Kidney epithelial cell (primary cell): ENCODE measurements at regions not wholly inside any gene's neighbourhood (a gene's known extent, or its start where the extent isn't known, plus 50 kb on each side); places are given as distances from the start of the nearest gene placed in this dataset.

Experiments used
- DNase-seq: peaks from one replicate; pipeline ENCODE4 v3.0.0-alpha.2; 2010; ENCODE audit warnings: low read depth
- H3K27me3 ChIP-seq: 2 replicates; pipeline ENCODE4 v1.6.0; 2011; ENCODE audit warnings: low read length; ENCODE audit not compliant: control insufficient read depth, insufficient read depth
- H3K36me3 ChIP-seq: 2 replicates; pipeline ENCODE4 v1.5.1; 2011; ENCODE audit warnings: low read length; ENCODE audit not compliant: control insufficient read depth, insufficient read depth
- H3K4me3 ChIP-seq: 2 replicates; pipeline ENCODE4 v1.5.1; 2011; ENCODE audit warnings: low read depth, mild to moderate bottlenecking, control low read depth, low read length
- TF ChIP-seq, protein P1 (sequence below): IDR thresholded peaks from 2 replicates; pipeline ENCODE4 v1.5.1; 2011; ENCODE audit warnings: mild to moderate bottlenecking, moderate library complexity, low read length, control low read depth, inconsistent platforms; ENCODE audit not compliant: insufficient read depth, poor library complexity, severe bottlenecking

DNA sequence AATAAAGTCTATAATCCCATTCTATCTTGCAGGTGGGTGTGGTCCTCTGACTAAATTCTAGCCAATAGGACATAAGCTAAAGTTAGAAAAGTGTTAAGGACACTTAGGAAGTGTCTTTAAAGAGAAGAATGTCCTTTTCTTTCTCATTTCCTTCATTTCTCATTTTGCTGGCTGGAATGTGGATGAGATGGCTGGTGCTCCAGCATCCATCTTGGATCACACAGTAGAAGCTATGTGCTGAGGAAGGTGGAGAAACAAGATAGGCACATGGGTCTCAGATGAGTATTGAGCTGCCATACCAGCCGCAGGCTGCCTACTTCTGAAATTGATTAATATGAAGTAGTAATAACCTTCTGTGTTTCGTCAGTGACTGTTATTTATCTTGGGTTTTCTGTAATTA lies 289.0 kb downstream of the LRFN2 start:
- Histone ChIP-seq H3K36me3 (no peaks in the 10 kb centered on the region), H3K4me3 (no peak overlapping the region), H3K27me3 (no peaks in the 10 kb centered on the region)
- DNase-seq = no peak
- TF ChIP-seq, protein P1, sequence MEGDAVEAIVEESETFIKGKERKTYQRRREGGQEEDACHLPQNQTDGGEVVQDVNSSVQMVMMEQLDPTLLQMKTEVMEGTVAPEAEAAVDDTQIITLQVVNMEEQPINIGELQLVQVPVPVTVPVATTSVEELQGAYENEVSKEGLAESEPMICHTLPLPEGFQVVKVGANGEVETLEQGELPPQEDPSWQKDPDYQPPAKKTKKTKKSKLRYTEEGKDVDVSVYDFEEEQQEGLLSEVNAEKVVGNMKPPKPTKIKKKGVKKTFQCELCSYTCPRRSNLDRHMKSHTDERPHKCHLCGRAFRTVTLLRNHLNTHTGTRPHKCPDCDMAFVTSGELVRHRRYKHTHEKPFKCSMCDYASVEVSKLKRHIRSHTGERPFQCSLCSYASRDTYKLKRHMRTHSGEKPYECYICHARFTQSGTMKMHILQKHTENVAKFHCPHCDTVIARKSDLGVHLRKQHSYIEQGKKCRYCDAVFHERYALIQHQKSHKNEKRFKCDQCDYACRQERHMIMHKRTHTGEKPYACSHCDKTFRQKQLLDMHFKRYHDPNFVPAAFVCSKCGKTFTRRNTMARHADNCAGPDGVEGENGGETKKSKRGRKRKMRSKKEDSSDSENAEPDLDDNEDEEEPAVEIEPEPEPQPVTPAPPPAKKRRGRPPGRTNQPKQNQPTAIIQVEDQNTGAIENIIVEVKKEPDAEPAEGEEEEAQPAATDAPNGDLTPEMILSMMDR = no peak

DNA sequence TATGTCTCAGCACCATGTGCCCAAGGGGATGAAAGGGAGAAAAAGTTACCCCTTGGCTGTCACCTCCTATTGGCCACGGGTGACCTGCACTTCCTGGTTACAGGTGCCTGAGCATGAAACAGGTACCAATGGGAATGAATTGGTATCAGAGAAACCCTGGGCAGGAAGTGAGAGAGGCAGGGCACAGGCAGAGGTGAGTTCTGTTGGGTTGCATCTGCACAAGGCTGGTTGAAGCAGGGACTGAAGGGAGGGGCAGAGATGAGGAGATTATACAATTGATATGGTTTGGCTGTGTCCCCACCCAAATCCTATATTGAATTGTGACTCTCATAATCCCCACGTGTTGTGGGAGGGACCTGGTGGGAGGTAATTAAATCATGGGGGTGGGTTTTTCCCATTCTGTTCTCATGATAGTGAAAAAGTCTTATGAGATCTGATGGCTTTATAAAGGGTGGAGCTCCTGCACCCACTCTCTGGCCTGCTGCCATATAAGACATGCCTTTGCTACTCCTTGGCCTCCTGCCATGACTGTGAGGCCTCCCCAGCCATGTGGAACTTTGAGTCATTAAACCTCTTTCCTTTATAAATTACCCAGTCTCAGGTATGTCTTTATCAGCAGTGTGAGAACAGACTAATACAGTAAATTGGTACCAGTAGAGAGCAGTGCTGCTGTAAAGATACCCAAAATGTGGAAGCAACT lies 291.8 kb downstream of the LRFN2 start:
- Histone ChIP-seq H3K27me3 (no peaks in the 10 kb centered on the region), H3K36me3 (no peaks in the 10 kb centered on the region), H3K4me3 (no peak overlapping the region)
- TF ChIP-seq, protein P1 = no peak
- DNase-seq = peak; percentile 26

DNA sequence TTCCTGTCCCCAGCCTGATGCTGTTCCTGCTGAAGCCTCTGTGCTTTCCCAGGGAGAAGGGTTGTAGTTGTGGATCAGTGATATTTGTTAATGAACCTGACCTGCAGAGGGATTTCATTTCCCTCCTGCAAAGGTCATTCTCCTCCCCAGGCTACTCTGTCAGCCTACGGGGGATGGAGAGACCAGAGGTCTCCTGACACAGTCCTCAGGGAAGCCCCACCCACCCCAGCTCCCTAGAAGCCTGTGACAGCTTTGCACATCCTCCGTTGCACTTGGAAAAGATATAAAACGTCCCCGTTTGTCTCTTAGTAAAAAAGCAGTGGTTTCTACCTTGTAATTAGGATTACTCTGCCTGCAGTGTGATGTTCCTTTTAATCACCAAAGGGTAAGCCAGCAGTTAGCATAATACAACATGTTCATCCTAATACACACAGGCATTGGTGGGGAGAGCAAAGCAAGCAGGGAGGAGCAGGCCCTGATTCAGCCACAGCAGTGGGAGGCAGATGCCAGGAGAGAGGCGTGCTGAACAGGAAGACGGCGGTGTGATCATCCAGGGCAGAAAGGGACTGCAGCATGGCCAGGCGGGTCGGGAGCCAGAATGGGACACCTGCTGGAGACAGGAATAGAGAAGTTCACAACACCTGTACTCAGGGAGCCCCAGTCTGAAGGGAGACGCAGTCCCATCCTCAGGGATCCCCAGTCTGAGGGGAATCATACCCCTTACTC lies 293.5 kb downstream of the LRFN2 start:
- no peaks in the 10 kb centered on the region for H3K27me3 ChIP-seq
- H3K36me3 ChIP-seq = no peaks in the 10 kb centered on the region
- TF ChIP-seq, protein P1 = no peak

DNA sequence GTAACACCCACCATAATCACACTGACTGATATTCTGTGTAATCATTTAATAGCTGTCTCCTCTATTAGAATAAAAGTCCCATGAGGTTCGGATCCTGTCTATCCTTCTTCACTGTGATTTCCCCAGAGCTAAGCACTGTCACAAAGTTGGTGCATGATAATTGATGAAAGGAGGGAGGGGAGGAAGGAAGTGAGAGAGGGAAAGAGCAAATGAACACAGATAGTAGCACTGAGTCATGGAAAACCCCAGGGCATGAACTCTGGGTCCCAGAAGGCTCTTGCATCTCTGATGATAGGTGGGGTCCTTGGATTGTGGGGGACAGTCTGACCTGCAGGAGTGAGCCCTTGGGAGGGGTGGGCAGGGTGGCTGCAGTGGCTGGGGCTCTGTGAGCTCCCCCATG lies 294.1 kb downstream of the LRFN2 start:
- Histone ChIP-seq H3K4me3 (no peak overlapping the region), H3K36me3 (no peaks in the 10 kb centered on the region), H3K27me3 (no peaks in the 10 kb centered on the region)
- TF ChIP-seq, protein P1 = no peak
- no peak for DNase-seq

More for the DNA sequence above, 293.5 kb downstream of the LRFN2 start:
- no peak for DNase-seq
- no peak overlapping the region for H3K4me3 ChIP-seq

DNA sequence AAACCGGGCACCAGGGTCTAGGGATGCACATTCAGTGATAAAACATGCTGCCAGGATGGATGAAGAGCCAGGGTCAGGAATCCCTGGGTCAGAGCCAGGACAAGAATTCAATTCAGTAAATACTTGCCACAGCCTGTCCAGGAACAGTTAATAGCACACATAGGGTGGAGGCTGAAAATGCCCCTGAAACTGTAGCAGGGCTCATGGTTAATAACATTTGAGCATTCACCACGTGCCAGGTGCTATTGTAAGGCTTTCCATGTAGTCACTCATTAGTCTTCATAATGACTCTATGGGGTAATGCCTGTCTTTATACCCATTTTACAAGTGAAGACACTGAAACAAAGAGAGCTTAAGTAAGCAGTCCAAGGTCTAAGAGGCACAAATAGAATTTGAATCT lies 296.3 kb downstream of the LRFN2 start:
- no peak for DNase-seq
- Histone ChIP-seq H3K4me3 (no peak overlapping the region), H3K27me3 (peaks cover 4% of the 10 kb centered on the region), H3K36me3 (no peaks in the 10 kb centered on the region)
- TF ChIP-seq, protein P1 = no peak

DNA sequence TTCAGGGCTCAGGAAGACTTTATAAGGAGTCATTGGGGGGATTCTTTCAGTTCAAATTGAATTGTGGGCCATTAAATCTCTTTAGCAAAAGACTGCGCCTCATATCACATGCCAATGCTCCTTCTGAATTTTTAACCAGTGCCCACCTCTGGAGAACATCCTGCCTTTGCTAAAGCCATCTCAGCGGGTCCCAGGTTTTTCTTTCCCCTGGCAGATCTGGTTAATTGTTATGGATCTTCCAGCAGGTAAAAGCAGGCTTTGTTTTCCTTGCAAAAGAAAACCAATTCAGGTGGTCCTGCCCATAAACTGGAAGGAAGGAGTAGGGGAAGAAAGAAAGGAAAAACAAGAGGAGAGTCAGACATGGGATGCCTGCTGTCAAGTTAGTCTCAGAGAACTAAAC lies 298.2 kb downstream of the LRFN2 start:
- Histone ChIP-seq H3K27me3 (peaks cover 4% of the 10 kb centered on the region), H3K36me3 (no peaks in the 10 kb centered on the region), H3K4me3 (no peak overlapping the region)
- TF ChIP-seq, protein P1 = no peak
- DNase-seq = no peak
